B cell (primary cell): ENCODE measurements at regions not wholly inside any gene's neighbourhood (a gene's known extent, or its start where the extent isn't known, plus 50 kb on each side); places are given as distances from the start of the nearest gene placed in this dataset.

Experiments
- ATAC-seq: fragments of 200-7000 bp; cut with Tn5 transposase; one replicate; pipeline ENCODE4 v1.10.0; 2021; ENCODE audit warnings: low read depth, mild to moderate bottlenecking, moderate number of reproducible peaks, moderate library complexity
- CTCF ChIA-PET: fragments of 350-600 bp; sonication (Branson Sonifier 250); formaldehyde crosslinking; loops from one replicate; lab custom pipeline; 2021; ENCODE audit warnings: antibody characterized with exemption, inconsistent platforms; lab: Charles Lee
- POLR2A ChIA-PET: fragments of 350-600 bp; sonication (Branson Sonifier 250); formaldehyde crosslinking; loops from one replicate; lab custom pipeline; 2021; ENCODE audit warnings: antibody characterized with exemption; lab: Charles Lee
- DNase-seq: peaks from one replicate; pipeline ENCODE4 v3.0.0; 2013
- H2AFZ ChIP-seq: 2 replicates; pipeline ENCODE4 v1.6.1; 2012; ENCODE audit warnings: mild to moderate bottlenecking, low read depth, low read length; ENCODE audit not compliant: insufficient read depth, poor library complexity, severe bottlenecking
- H3K27ac ChIP-seq, 2 donors: 1 replicate in 1 of 2; 2 replicates in 1 of 2; pipeline ENCODE4 v1.5.1; 2012 to 2013; ENCODE audit warnings: low read length in 2 of 2, mild to moderate bottlenecking in 2 of 2, moderate library complexity in 1 of 2
- H3K27me3 ChIP-seq, 4 experiments: fragments of 200-600 bp in 1 of 4; sonication (generic) in 1 of 4; replicated peaks in 1 of 4; 1 replicate in 2 of 4; 2 replicates in 2 of 4; pipeline versions ENCODE4 v1.6.1 to v1.7.0; 2013 to 2016; ENCODE audit warnings: low read length in 3 of 4, mild to moderate bottlenecking in 2 of 4, mixed read lengths in 1 of 4, moderate library complexity in 1 of 4; ENCODE audit not compliant: insufficient read depth in 4 of 4, control insufficient read depth in 3 of 4; ENCODE audit errors: control extremely low read depth in 1 of 4
- H3K36me3 ChIP-seq, 2 experiments: replicated peaks in 1 of 2; 1 replicate in 1 of 2; 2 replicates in 1 of 2; pipeline versions ENCODE4 v1.6.1 to v1.7.1; 2013; ENCODE audit warnings: low read length in 1 of 2; ENCODE audit not compliant: insufficient read depth in 2 of 2, control insufficient read depth in 1 of 2; ENCODE audit errors: control extremely low read depth in 1 of 2, extremely low read depth in 1 of 2
- H3K4me1 ChIP-seq, 2 donors: fragments of 200-600 bp in 1 of 2; sonication (generic) in 1 of 2; 1 replicate in 1 of 2; 2 replicates in 1 of 2; pipeline versions ENCODE4 v1.5.1 to v1.6.1; 2013 to 2017; ENCODE audit warnings: low read length in 2 of 2; ENCODE audit not compliant: control insufficient read depth in 2 of 2, insufficient read depth in 2 of 2
- H3K4me2 ChIP-seq: replicated peaks from 2 replicates; pipeline ENCODE3; 2012; ENCODE audit warnings: mild to moderate bottlenecking, low read depth, low read length; ENCODE audit not compliant: poor library complexity, severe bottlenecking
- H3K4me3 ChIP-seq, 5 experiments: fragments of 200-600 bp in 1 of 5; sonication (generic) in 1 of 5; 1 replicate in 3 of 5; 2 replicates in 2 of 5; pipeline versions ENCODE4 v1.5.1 to v1.7.0; 2011 to 2016; ENCODE audit warnings: low read length in 4 of 5, mild to moderate bottlenecking in 4 of 5, low read depth in 2 of 5, control low read depth in 1 of 5, moderate library complexity in 1 of 5; ENCODE audit not compliant: insufficient read depth in 1 of 5; ENCODE audit errors: control extremely low read depth in 1 of 5, extremely low read depth in 1 of 5
- H3K79me2 ChIP-seq: fragments of 200-600 bp; sonication (generic); one replicate; pipeline ENCODE4 v1.6.0; 2016; ENCODE audit warnings: low read length; ENCODE audit not compliant: control insufficient read depth, insufficient read depth
- H3K9ac ChIP-seq: fragments of 200-600 bp; sonication (generic); 2 replicates; pipeline ENCODE4 v1.6.1; 2017; ENCODE audit warnings: mild to moderate bottlenecking, low read length, moderate library complexity
- H3K9me3 ChIP-seq, 3 donors: one replicate each; pipeline versions ENCODE4 v1.6.1 to v1.7.1; 2013; ENCODE audit warnings: low read length in 2 of 3; ENCODE audit not compliant: control insufficient read depth in 2 of 3, insufficient read depth in 1 of 3; ENCODE audit errors: control extremely low read depth in 1 of 3
- H4K20me1 ChIP-seq: 2 replicates; pipeline ENCODE4 v1.6.0; 2012; ENCODE audit warnings: mild to moderate bottlenecking, low read length; ENCODE audit not compliant: insufficient read depth, control insufficient read depth, poor library complexity, severe bottlenecking
- H3K27ac Mint-ChIP-seq: one replicate; pipeline ENCODE4 v1.8.0; 2021; ENCODE audit warnings: mixed read lengths
- H3K27me3 Mint-ChIP-seq: one replicate; pipeline ENCODE4 v1.8.0; 2021; ENCODE audit warnings: mixed read lengths
- H3K4me1 Mint-ChIP-seq: one replicate; pipeline ENCODE4 v1.8.0; 2021; ENCODE audit warnings: mixed read lengths
- H3K4me3 Mint-ChIP-seq: one replicate; pipeline ENCODE4 v1.8.0; 2021; ENCODE audit warnings: mixed read lengths
- H3K9me3 Mint-ChIP-seq: one replicate; pipeline ENCODE4 v1.8.0; 2022; ENCODE audit warnings: mixed read lengths; ENCODE audit not compliant: insufficient read depth
- CTCF ChIP-seq: fragments of 200-600 bp; IDR thresholded peaks from one replicate; pipeline ENCODE4 v1.8.0; 2022; ENCODE audit warnings: antibody characterized with exemption, mild to moderate bottlenecking
- EZH2 ChIP-seq: IDR thresholded peaks from 2 replicates; pipeline ENCODE4 v1.6.1; 2012; ENCODE audit warnings: borderline replicate concordance, low read depth, mild to moderate bottlenecking, moderate library complexity, low read length; ENCODE audit not compliant: insufficient read depth, poor library complexity, severe bottlenecking
- WGBS: methylation state at CpG from one replicate; pipeline ENCODE4 v1.1.5; 2013; ENCODE audit warnings: missing lambda C conversion rate; ENCODE audit not compliant: insufficient coverage; 5-methylcytosine and 5-hydroxymethylcytosine counted together
- intact Hi-C: fragments of 100-400 bp; cut with micrococcal nuclease; formaldehyde crosslinking; loops from one replicate; pipeline ENCODE4 v1.10.0; 2022

- TF ChIP-seq CTCF, result no peak
- TF ChIP-seq EZH2, result no peak
- intact Hi-C loops, result no loop called here
- WGBS, result 83% methylated on average over 1 of the region's 7 CpGs
- Mint-ChIP-seq H3K4me1 (no peaks in the 10 kb centered on the region), H3K27me3 (no peaks in the 10 kb centered on the region), H3K9me3 (no peaks in the 10 kb centered on the region), H3K4me3 (no peak overlapping the region), H3K27ac (no peak overlapping the region)
- Histone ChIP-seq H3K4me1 (no peaks in the 10 kb centered on the region), H3K79me2 (no peaks in the 10 kb centered on the region), H3K9ac (no peak overlapping the region), H3K9me3 (peaks cover 0 to 14% (median 0%) of the 10 kb centered on the region in 3 donors), H2AFZ (no peak overlapping the region), H3K27me3 (no peaks in the 10 kb centered on the region), H4K20me1 (no peaks in the 10 kb centered on the region), H3K4me2 (no peak overlapping the region), H3K36me3 (no peaks in the 10 kb centered on the region), H3K27ac (no peak overlapping the region), H3K4me3 (no peak overlapping the region)
- ATAC-seq, result no peak
- ChIA-PET POLR2A (no interaction called here), CTCF (no interaction called here)
- no peak for DNase-seq
Measured at GRCh38 chr20:56875803-56876202, 246.7 kb downstream of the TFAP2C start.

- Mint-ChIP-seq H3K4me1 (no peaks in the 10 kb centered on the region), H3K4me3 (no peak overlapping the region), H3K27me3 (no peaks in the 10 kb centered on the region), H3K9me3 (no peaks in the 10 kb centered on the region), H3K27ac (no peak overlapping the region)
- 82% methylated on average over 11 of the region's 14 CpGs for WGBS
- Histone ChIP-seq H3K4me2 (no peak overlapping the region), H4K20me1 (no peaks in the 10 kb centered on the region), H3K4me3 (no peak overlapping the region), H3K9me3 (peaks cover 0 to 2% (median 0%) of the 10 kb centered on the region in 3 donors), H2AFZ (no peak overlapping the region), H3K27me3 (no peaks in the 10 kb centered on the region), H3K9ac (no peak overlapping the region), H3K4me1 (no peaks in the 10 kb centered on the region), H3K79me2 (no peaks in the 10 kb centered on the region), H3K27ac (no peak overlapping the region), H3K36me3 (no peaks in the 10 kb centered on the region)
- TF ChIP-seq EZH2, result no peak
- no peak for TF ChIP-seq CTCF
- intact Hi-C loops, result no loop called here
- ATAC-seq (no peak), DNase-seq (no peak)
- CTCF ChIA-PET, result no interaction called here
- POLR2A ChIA-PET, result no interaction called here
Measured at GRCh38 chr20:56885521-56885920, 256.4 kb downstream of the TFAP2C start.
